ENCODE measurements at regions not wholly inside any gene's neighbourhood (a gene's known extent, or its start where the extent isn't known, plus 50 kb on each side); places are given as distances from the start of the nearest gene placed in this dataset.

DNA sequence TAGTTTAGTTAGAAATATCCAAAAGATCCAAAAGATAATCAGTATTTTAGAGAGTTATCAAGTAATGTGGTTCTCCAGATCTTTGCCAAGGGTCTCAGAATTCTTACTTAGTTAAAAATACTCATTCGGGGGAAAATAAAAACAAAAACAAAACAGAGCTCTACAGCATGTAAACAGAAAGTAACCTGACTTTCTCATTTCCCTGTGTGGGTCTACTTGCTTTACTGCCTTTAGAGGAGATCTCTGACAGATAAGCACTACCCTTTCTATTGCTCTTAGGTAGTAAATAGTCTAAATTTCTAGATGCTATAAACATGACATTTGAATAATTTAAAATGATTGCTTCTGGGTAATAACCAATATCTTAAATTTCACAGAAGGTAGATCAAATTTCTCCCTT lies 371.8 kb downstream of the RPL10L start:
- TF ChIP-seq SMC3 (IDR thresholded peaks at IDR 0.05) (no peak), MYC (IDR thresholded peaks at IDR 0.05; ENCODE audit: borderline replicate concordance, low read length) (no peak), POLR2AphosphoS2 (conservative IDR thresholded peaks at IDR 0.05; ENCODE audit: low read length) (no peak), RAD21 (conservative IDR thresholded peaks at IDR 0.05 in 1 of 2, IDR thresholded peaks at IDR 0.05 in 1 of 2) (no peak), POLR2A (IDR thresholded peaks at IDR 0.05; ENCODE audit: low read length) (no peak)
- TF ChIP-seq, protein P1, sequence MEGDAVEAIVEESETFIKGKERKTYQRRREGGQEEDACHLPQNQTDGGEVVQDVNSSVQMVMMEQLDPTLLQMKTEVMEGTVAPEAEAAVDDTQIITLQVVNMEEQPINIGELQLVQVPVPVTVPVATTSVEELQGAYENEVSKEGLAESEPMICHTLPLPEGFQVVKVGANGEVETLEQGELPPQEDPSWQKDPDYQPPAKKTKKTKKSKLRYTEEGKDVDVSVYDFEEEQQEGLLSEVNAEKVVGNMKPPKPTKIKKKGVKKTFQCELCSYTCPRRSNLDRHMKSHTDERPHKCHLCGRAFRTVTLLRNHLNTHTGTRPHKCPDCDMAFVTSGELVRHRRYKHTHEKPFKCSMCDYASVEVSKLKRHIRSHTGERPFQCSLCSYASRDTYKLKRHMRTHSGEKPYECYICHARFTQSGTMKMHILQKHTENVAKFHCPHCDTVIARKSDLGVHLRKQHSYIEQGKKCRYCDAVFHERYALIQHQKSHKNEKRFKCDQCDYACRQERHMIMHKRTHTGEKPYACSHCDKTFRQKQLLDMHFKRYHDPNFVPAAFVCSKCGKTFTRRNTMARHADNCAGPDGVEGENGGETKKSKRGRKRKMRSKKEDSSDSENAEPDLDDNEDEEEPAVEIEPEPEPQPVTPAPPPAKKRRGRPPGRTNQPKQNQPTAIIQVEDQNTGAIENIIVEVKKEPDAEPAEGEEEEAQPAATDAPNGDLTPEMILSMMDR (IDR thresholded peaks at IDR 0.05), result no peak
- TF ChIP-seq, protein P2, sequence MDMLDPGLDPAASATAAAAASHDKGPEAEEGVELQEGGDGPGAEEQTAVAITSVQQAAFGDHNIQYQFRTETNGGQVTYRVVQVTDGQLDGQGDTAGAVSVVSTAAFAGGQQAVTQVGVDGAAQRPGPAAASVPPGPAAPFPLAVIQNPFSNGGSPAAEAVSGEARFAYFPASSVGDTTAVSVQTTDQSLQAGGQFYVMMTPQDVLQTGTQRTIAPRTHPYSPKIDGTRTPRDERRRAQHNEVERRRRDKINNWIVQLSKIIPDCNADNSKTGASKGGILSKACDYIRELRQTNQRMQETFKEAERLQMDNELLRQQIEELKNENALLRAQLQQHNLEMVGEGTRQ (IDR thresholded peaks at IDR 0.05), result no peak
- TF ChIP-seq, protein P3, sequence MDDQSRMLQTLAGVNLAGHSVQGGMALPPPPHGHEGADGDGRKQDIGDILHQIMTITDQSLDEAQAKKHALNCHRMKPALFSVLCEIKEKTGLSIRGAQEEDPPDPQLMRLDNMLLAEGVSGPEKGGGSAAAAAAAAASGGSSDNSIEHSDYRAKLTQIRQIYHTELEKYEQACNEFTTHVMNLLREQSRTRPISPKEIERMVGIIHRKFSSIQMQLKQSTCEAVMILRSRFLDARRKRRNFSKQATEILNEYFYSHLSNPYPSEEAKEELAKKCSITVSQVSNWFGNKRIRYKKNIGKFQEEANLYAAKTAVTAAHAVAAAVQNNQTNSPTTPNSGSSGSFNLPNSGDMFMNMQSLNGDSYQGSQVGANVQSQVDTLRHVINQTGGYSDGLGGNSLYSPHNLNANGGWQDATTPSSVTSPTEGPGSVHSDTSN (IDR thresholded peaks at IDR 0.05), result no peak
- TF ChIP-seq, protein P4, sequence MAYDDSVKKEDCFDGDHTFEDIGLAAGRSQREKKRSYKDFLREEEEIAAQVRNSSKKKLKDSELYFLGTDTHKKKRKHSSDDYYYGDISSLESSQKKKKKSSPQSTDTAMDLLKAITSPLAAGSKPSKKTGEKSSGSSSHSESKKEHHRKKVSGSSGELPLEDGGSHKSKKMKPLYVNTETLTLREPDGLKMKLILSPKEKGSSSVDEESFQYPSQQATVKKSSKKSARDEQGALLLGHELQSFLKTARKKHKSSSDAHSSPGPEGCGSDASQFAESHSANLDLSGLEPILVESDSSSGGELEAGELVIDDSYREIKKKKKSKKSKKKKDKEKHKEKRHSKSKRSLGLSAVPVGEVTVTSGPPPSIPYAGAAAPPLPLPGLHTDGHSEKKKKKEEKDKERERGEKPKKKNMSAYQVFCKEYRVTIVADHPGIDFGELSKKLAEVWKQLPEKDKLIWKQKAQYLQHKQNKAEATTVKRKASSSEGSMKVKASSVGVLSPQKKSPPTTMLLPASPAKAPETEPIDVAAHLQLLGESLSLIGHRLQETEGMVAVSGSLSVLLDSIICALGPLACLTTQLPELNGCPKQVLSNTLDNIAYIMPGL (CRISPR knock-in tag; IDR thresholded peaks at IDR 0.05; ENCODE audit: borderline replicate concordance), result no peak
- TF ChIP-seq, protein P5, sequence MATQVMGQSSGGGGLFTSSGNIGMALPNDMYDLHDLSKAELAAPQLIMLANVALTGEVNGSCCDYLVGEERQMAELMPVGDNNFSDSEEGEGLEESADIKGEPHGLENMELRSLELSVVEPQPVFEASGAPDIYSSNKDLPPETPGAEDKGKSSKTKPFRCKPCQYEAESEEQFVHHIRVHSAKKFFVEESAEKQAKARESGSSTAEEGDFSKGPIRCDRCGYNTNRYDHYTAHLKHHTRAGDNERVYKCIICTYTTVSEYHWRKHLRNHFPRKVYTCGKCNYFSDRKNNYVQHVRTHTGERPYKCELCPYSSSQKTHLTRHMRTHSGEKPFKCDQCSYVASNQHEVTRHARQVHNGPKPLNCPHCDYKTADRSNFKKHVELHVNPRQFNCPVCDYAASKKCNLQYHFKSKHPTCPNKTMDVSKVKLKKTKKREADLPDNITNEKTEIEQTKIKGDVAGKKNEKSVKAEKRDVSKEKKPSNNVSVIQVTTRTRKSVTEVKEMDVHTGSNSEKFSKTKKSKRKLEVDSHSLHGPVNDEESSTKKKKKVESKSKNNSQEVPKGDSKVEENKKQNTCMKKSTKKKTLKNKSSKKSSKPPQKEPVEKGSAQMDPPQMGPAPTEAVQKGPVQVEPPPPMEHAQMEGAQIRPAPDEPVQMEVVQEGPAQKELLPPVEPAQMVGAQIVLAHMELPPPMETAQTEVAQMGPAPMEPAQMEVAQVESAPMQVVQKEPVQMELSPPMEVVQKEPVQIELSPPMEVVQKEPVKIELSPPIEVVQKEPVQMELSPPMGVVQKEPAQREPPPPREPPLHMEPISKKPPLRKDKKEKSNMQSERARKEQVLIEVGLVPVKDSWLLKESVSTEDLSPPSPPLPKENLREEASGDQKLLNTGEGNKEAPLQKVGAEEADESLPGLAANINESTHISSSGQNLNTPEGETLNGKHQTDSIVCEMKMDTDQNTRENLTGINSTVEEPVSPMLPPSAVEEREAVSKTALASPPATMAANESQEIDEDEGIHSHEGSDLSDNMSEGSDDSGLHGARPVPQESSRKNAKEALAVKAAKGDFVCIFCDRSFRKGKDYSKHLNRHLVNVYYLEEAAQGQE (IDR thresholded peaks at IDR 0.05), result no peak

Measured in A549 (cell line).